ENCODE measurements at regions not wholly inside any gene's neighbourhood (a gene's known extent, or its start where the extent isn't known, plus 50 kb on each side); places are given as distances from the start of the nearest gene placed in this dataset.

DNA sequence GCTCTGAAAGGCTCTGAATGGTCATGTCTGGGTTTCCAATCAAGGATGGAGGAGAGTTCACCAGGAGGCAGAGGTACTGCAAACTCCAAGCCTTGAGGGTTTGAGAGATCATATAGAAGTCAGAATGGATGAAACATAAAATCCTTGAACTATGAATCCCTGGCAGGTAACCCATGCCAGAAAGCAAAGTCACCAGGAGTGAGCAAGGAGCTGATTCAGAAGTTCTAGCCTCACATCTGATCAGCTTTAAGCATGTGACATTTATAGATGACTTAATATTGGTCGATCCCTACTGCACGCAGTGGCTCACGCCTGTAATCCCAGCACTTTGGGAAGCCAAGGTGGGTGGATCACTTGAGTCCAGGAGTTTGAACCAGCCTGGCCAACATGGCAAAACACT lies 126.1 kb upstream of the MED13L start:
- WGBS (ENCODE audit: low lambda C conversion rate, missing lambda C conversion rate), result 95% methylated on average over 3 of the region's 3 CpGs
- H3K4me3 ChIP-seq, result no peak overlapping the region
- H3K9me2 ChIP-seq (replicated peaks; ENCODE audit: insufficient read depth), result no peaks in the 10 kb centered on the region
- H3K4me2 ChIP-seq, result no peak overlapping the region
- H4K20me1 ChIP-seq (ENCODE audit: insufficient read depth, poor library complexity, severe bottlenecking), result no peaks in the 10 kb centered on the region
- no peak overlapping the region for H3K27ac ChIP-seq
- no peaks in the 10 kb centered on the region for H3K36me3 ChIP-seq (replicated peaks; ENCODE audit: insufficient read depth, low read depth)
- H3K27me3 ChIP-seq, result no peaks in the 10 kb centered on the region
- no peaks in the 10 kb centered on the region for H3K79me2 ChIP-seq
- DNase-seq (ENCODE audit: low spot score), result no peak
- H3K4me1 ChIP-seq (ENCODE audit: insufficient read depth), result peaks cover 6% of the 10 kb centered on the region
- H3K9me3 ChIP-seq (ENCODE audit: low read depth), result no peaks in the 10 kb centered on the region
- no peak overlapping the region for H2AFZ ChIP-seq
- TF ChIP-seq, protein P1, sequence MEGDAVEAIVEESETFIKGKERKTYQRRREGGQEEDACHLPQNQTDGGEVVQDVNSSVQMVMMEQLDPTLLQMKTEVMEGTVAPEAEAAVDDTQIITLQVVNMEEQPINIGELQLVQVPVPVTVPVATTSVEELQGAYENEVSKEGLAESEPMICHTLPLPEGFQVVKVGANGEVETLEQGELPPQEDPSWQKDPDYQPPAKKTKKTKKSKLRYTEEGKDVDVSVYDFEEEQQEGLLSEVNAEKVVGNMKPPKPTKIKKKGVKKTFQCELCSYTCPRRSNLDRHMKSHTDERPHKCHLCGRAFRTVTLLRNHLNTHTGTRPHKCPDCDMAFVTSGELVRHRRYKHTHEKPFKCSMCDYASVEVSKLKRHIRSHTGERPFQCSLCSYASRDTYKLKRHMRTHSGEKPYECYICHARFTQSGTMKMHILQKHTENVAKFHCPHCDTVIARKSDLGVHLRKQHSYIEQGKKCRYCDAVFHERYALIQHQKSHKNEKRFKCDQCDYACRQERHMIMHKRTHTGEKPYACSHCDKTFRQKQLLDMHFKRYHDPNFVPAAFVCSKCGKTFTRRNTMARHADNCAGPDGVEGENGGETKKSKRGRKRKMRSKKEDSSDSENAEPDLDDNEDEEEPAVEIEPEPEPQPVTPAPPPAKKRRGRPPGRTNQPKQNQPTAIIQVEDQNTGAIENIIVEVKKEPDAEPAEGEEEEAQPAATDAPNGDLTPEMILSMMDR (IDR thresholded peaks at IDR 0.05; ENCODE audit: poor library complexity), result no peak
- TF ChIP-seq EZH2phosphoT487 (IDR thresholded peaks at IDR 0.05; ENCODE audit: low read depth, severe bottlenecking, unreplicated experiment), result no peak
- no peak for TF ChIP-seq EZH2 (IDR thresholded peaks at IDR 0.05; ENCODE audit: borderline replicate concordance)

DNA sequence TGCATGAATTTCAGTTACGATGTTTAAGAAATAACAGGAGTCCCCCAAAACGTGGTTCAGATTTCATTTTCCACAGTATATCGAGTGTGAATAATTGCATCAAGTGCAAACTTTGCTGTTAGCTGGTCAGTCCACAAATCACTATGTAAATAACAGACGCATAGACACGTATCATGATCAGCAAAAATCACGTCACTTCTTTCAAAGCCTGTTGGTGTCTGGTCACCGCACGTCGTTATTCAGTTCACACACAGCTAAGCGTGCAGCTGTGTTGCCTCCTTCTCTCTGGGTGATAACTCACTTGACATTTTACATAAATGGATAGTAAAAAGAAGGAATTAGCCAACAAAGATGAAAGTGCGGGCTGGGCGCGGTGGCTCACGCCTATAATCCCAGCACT lies 126.8 kb upstream of the MED13L start:
- H3K4me2 ChIP-seq, result no peak overlapping the region
- 88% methylated on average over 14 of the region's 14 CpGs for WGBS (ENCODE audit: low lambda C conversion rate, missing lambda C conversion rate)
- H3K27me3 ChIP-seq, result no peaks in the 10 kb centered on the region
- H3K9me3 ChIP-seq (ENCODE audit: low read depth), result no peaks in the 10 kb centered on the region
- H3K9me2 ChIP-seq (replicated peaks; ENCODE audit: insufficient read depth), result no peaks in the 10 kb centered on the region
- no peaks in the 10 kb centered on the region for H4K20me1 ChIP-seq (ENCODE audit: insufficient read depth, poor library complexity, severe bottlenecking)
- no peak for DNase-seq (ENCODE audit: low spot score)
- H2AFZ ChIP-seq, result no peak overlapping the region
- no peak for TF ChIP-seq EZH2phosphoT487 (IDR thresholded peaks at IDR 0.05; ENCODE audit: low read depth, severe bottlenecking, unreplicated experiment)
- no peak for TF ChIP-seq EZH2 (IDR thresholded peaks at IDR 0.05; ENCODE audit: borderline replicate concordance)
- TF ChIP-seq, protein P1 (IDR thresholded peaks at IDR 0.05; ENCODE audit: poor library complexity), result no peak
- H3K27ac ChIP-seq, result no peak overlapping the region
- H3K4me1 ChIP-seq (ENCODE audit: insufficient read depth), result peaks cover 6% of the 10 kb centered on the region
- H3K4me3 ChIP-seq, result no peak overlapping the region
- H3K79me2 ChIP-seq, result no peaks in the 10 kb centered on the region
- H3K36me3 ChIP-seq (replicated peaks; ENCODE audit: insufficient read depth, low read depth), result no peaks in the 10 kb centered on the region

DNA sequence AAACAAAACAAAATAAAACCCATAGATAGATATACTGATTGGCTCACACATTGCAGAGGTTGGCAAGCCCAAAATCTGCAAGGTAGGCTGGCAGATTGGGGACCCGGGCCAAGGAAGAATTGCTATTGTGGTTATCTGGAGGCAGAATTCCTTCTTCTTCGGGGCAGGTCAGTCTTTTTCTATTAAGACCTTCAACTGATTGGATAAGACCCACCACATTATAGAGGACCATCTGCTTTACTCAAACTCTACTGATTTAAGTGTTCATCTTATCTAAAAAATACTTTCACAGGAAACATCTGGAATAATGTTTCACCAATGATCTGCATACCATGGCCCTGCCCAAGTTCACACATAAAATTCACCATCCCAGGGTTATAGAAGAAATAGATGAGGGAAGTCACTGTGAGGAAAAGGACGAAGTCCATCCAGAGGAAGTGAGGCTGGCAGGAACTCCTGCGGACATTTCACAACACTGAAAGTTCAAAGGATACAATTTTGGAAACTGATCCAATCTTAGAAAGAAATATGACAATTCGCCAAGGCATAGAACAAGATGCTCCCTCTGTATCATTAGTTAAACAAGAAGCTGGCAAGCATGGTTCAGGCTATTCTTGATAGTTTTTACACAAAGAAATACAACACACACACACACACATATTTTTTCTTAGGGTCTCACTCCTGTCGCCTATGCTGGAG lies 127.6 kb upstream of the MED13L start:
- Histone ChIP-seq H3K9me2 (replicated peaks; ENCODE audit: insufficient read depth) (no peaks in the 10 kb centered on the region), H3K4me2 (no peak overlapping the region), H3K9me3 (ENCODE audit: low read depth) (no peaks in the 10 kb centered on the region), H3K36me3 (replicated peaks; ENCODE audit: insufficient read depth, low read depth) (no peaks in the 10 kb centered on the region), H4K20me1 (ENCODE audit: insufficient read depth, poor library complexity, severe bottlenecking) (no peaks in the 10 kb centered on the region), H3K27me3 (no peaks in the 10 kb centered on the region), H3K4me1 (ENCODE audit: insufficient read depth) (peaks cover 6% of the 10 kb centered on the region), H3K4me3 (no peak overlapping the region), H2AFZ (no peak overlapping the region), H3K27ac (no peak overlapping the region), H3K79me2 (no peaks in the 10 kb centered on the region)
- 88% methylated on average over 6 of the region's 6 CpGs for WGBS (ENCODE audit: low lambda C conversion rate, missing lambda C conversion rate)
- TF ChIP-seq EZH2phosphoT487 (IDR thresholded peaks at IDR 0.05; ENCODE audit: low read depth, severe bottlenecking, unreplicated experiment), result no peak
- no peak for DNase-seq (ENCODE audit: low spot score)

DNA sequence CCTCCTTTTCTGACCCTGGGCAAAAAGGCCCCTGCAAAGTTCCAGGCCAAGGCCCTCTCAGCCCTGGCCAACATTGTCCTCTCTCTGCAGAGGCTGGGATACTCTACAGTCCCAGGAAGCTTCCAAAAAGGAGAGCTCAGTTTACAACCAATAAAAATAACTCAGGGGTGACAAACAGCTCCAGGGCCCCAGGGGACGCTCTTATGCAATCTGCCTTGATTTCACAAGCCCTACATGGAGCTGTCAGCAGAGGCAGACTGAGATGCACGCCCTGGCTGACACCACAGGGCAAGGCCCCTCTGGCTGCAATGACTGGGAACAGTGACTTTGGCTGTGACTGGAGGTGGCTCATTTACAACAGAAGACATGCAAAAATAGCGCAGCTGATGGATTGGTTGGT lies 129.0 kb upstream of the MED13L start:
- 35% methylated on average over 3 of the region's 3 CpGs for WGBS (ENCODE audit: low lambda C conversion rate, missing lambda C conversion rate)
- no peak overlapping the region for H3K4me3 ChIP-seq
- no peak overlapping the region for H2AFZ ChIP-seq
- H4K20me1 ChIP-seq (ENCODE audit: insufficient read depth, poor library complexity, severe bottlenecking), result no peaks in the 10 kb centered on the region
- H3K4me1 ChIP-seq (ENCODE audit: insufficient read depth), result peaks cover 6% of the 10 kb centered on the region
- peak; percentile 84 for DNase-seq (ENCODE audit: low spot score)
- no peaks in the 10 kb centered on the region for H3K27me3 ChIP-seq
- H3K9me2 ChIP-seq (replicated peaks; ENCODE audit: insufficient read depth), result no peaks in the 10 kb centered on the region
- H3K9me3 ChIP-seq (ENCODE audit: low read depth), result no peaks in the 10 kb centered on the region
- no peak for TF ChIP-seq EZH2 (IDR thresholded peaks at IDR 0.05; ENCODE audit: borderline replicate concordance)
- TF ChIP-seq EZH2phosphoT487 (IDR thresholded peaks at IDR 0.05; ENCODE audit: low read depth, severe bottlenecking, unreplicated experiment), result no peak
- TF ChIP-seq, protein P1 (IDR thresholded peaks at IDR 0.05; ENCODE audit: poor library complexity), result peak; percentile 18
- no peaks in the 10 kb centered on the region for H3K79me2 ChIP-seq
- no peaks in the 10 kb centered on the region for H3K36me3 ChIP-seq (replicated peaks; ENCODE audit: insufficient read depth, low read depth)
- H3K27ac ChIP-seq, result peak overlapping the region; percentile 50
- no peak overlapping the region for H3K4me2 ChIP-seq

All from hepatocyte (in vitro differentiated cells).